ENCODE measurements at regions not wholly inside any gene's neighbourhood (a gene's known extent, or its start where the extent isn't known, plus 50 kb on each side); places are given as distances from the start of the nearest gene placed in this dataset.

DNA sequence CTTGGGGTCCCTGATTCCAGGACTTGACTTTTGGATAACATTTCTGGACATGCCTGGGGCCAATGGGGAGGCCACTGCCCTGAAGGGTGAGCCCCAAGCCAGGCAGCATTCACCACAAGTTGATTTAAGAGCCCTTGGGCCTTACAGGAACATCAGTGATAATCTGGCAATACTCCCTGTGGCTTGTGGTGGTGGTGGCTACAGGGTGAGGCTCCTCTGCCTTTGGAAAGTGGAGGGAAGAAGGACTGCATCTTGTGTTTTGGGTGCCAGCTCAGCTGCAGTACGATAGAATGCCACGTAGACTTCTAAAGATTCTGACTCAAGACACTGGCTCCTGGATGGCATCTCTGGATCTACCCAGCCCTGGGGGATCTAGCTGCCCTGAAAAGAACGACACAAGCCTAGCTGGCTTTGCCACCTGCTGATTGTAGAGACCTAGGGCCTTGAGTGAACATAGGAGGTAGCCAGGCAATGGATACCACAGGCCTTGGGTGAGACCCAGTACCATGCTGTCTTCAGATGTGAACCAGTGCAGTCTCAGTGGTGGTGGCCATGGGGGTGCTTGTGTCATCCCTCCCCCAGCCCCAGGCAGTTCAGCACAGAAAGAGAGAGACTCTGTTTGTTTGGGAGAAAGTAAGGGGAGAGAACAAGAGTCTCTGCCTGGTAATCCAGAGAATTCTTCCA, 79.0 kb upstream of the DAP start:
- Histone ChIP-seq H3K27ac (no peak overlapping the region), H3K79me2 (no peaks in the 10 kb centered on the region), H3K4me2 (no peak overlapping the region), H3K9me3 (ENCODE audit: low read depth) (no peaks in the 10 kb centered on the region), H3K4me3 (no peak overlapping the region), H3K27me3 (no peaks in the 10 kb centered on the region), H3K36me3 (replicated peaks; ENCODE audit: insufficient read depth, low read depth) (no peaks in the 10 kb centered on the region), H4K20me1 (ENCODE audit: insufficient read depth, poor library complexity, severe bottlenecking) (no peaks in the 10 kb centered on the region), H3K4me1 (ENCODE audit: insufficient read depth) (no peaks in the 10 kb centered on the region), H3K9me2 (replicated peaks; ENCODE audit: insufficient read depth) (no peaks in the 10 kb centered on the region), H2AFZ (no peak overlapping the region)
- TF ChIP-seq, protein P1, sequence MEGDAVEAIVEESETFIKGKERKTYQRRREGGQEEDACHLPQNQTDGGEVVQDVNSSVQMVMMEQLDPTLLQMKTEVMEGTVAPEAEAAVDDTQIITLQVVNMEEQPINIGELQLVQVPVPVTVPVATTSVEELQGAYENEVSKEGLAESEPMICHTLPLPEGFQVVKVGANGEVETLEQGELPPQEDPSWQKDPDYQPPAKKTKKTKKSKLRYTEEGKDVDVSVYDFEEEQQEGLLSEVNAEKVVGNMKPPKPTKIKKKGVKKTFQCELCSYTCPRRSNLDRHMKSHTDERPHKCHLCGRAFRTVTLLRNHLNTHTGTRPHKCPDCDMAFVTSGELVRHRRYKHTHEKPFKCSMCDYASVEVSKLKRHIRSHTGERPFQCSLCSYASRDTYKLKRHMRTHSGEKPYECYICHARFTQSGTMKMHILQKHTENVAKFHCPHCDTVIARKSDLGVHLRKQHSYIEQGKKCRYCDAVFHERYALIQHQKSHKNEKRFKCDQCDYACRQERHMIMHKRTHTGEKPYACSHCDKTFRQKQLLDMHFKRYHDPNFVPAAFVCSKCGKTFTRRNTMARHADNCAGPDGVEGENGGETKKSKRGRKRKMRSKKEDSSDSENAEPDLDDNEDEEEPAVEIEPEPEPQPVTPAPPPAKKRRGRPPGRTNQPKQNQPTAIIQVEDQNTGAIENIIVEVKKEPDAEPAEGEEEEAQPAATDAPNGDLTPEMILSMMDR (IDR thresholded peaks at IDR 0.05; ENCODE audit: poor library complexity): no peak
- no peak for TF ChIP-seq EZH2phosphoT487 (IDR thresholded peaks at IDR 0.05; ENCODE audit: low read depth, severe bottlenecking, unreplicated experiment)
- no peak for TF ChIP-seq EZH2 (IDR thresholded peaks at IDR 0.05; ENCODE audit: borderline replicate concordance)
- WGBS (ENCODE audit: low lambda C conversion rate, missing lambda C conversion rate): 96% methylated on average over 3 of the region's 3 CpGs
- DNase-seq (ENCODE audit: low spot score): no peak

DNA sequence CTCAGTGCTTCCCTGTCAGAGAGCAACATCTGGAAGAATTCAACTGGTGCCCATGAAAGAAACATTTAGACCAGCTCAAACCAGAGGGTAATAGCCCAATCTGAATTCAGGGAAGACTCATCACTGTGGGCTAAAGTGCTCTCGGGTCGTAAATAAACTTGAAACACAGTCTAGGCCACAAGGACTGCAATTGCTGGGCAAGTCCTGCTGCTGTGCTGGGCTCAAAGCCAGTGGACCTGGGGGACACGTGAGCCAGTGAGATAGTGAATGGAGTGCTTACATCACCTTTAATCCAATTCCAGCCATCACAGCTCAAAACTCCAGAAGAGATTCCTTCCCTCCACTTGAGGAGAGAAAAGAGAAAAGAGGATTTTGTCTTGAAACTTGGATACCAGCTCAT, 78.1 kb upstream of the DAP start:
- DNase-seq (ENCODE audit: low spot score): no peak
- Histone ChIP-seq H3K9me3 (ENCODE audit: low read depth) (no peaks in the 10 kb centered on the region), H3K36me3 (replicated peaks; ENCODE audit: insufficient read depth, low read depth) (no peaks in the 10 kb centered on the region), H3K9me2 (replicated peaks; ENCODE audit: insufficient read depth) (no peaks in the 10 kb centered on the region), H3K4me3 (no peak overlapping the region), H3K4me1 (ENCODE audit: insufficient read depth) (no peaks in the 10 kb centered on the region), H3K27ac (no peak overlapping the region), H2AFZ (no peak overlapping the region), H3K4me2 (no peak overlapping the region), H3K27me3 (no peaks in the 10 kb centered on the region), H3K79me2 (no peaks in the 10 kb centered on the region), H4K20me1 (ENCODE audit: insufficient read depth, poor library complexity, severe bottlenecking) (no peaks in the 10 kb centered on the region)
- 79% methylated on average over 3 of the region's 3 CpGs for WGBS (ENCODE audit: low lambda C conversion rate, missing lambda C conversion rate)
- TF ChIP-seq EZH2phosphoT487 (IDR thresholded peaks at IDR 0.05; ENCODE audit: low read depth, severe bottlenecking, unreplicated experiment) (no peak), EZH2 (IDR thresholded peaks at IDR 0.05; ENCODE audit: borderline replicate concordance) (no peak)
- TF ChIP-seq, protein P1 (IDR thresholded peaks at IDR 0.05; ENCODE audit: poor library complexity): no peak

DNA sequence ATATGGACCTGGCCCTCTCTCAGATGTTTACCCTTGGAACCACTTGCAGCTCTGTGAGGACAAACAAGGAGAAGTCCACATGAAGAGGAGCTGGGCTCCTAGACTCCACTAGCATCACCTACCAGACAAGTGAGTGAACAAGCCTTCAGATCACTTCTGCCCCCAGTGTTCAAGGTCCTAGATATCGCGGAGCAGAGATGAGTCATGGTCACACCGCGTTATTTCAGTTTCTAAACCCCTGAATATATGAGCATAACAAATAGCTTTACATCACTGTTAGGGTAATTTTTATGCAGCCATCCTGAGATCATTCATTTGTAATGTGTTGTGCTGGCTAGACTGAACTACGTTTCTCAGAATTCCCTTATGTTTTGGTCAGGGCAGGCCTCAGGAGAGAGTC, 77.0 kb upstream of the DAP start:
- no peak overlapping the region for H3K4me3 ChIP-seq
- no peaks in the 10 kb centered on the region for H3K9me3 ChIP-seq (ENCODE audit: low read depth)
- H3K9me2 ChIP-seq (replicated peaks; ENCODE audit: insufficient read depth): no peaks in the 10 kb centered on the region
- no peak overlapping the region for H2AFZ ChIP-seq
- TF ChIP-seq, protein P1 (IDR thresholded peaks at IDR 0.05; ENCODE audit: poor library complexity): no peak
- TF ChIP-seq EZH2phosphoT487 (IDR thresholded peaks at IDR 0.05; ENCODE audit: low read depth, severe bottlenecking, unreplicated experiment) (no peak), EZH2 (IDR thresholded peaks at IDR 0.05; ENCODE audit: borderline replicate concordance) (no peak)
- DNase-seq (ENCODE audit: low spot score): no peak
- H3K4me1 ChIP-seq (ENCODE audit: insufficient read depth): no peaks in the 10 kb centered on the region
- H3K79me2 ChIP-seq: no peaks in the 10 kb centered on the region
- no peak overlapping the region for H3K27ac ChIP-seq
- H3K4me2 ChIP-seq: no peak overlapping the region
- H3K36me3 ChIP-seq (replicated peaks; ENCODE audit: insufficient read depth, low read depth): no peaks in the 10 kb centered on the region
- no peaks in the 10 kb centered on the region for H4K20me1 ChIP-seq (ENCODE audit: insufficient read depth, poor library complexity, severe bottlenecking)
- H3K27me3 ChIP-seq: no peaks in the 10 kb centered on the region
- WGBS (ENCODE audit: low lambda C conversion rate, missing lambda C conversion rate): 94% methylated on average over 5 of the region's 5 CpGs

All from hepatocyte (in vitro differentiated cells).